ENCODE measurements at regions not wholly inside any gene's neighbourhood (a gene's known extent, or its start where the extent isn't known, plus 50 kb on each side); places are given as distances from the start of the nearest gene placed in this dataset.

DNA sequence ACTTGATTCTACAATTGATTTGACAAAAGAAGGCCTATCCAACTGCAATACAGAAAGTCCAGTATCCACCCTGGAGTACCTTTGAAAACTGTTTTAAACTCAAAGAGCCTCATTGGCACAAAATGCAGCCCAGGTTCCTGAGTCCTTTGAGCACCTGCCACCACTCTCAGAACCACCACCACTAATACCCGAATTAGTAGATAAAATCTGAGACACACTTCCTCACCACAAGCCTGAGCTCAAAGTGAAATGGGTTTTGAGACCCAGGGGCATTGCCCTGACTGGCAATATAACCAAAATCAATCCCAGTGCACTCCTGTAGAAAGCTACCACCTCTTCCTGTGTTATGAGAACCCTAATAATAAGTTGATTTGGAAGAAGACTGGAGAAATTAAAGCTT is 215.7 kb downstream of the CSNK2A3 start:
- no peak overlapping the region for H3K4me3 ChIP-seq (ENCODE audit: low read depth, low read length, poor library complexity, severe bottlenecking)
- intact Hi-C loops (cut with micrococcal nuclease; ENCODE audit: unreplicated experiment), result no loop called here
- H4K20me1 ChIP-seq (ENCODE audit: insufficient read depth, low read length), result no peaks in the 10 kb centered on the region
- H3K27ac ChIP-seq (ENCODE audit: low read depth, low read length, poor library complexity, severe bottlenecking), result no peak overlapping the region
- no peak for DNase-seq (ENCODE audit: low spot score)
- H3K9me2 ChIP-seq (ENCODE audit: insufficient read depth, low read length), result no peaks in the 10 kb centered on the region
- H3K9me3 ChIP-seq (ENCODE audit: low read length), result no peaks in the 10 kb centered on the region
- no peaks in the 10 kb centered on the region for H3K4me1 ChIP-seq (ENCODE audit: insufficient read depth, low read length, poor library complexity, severe bottlenecking)
- H3K36me3 ChIP-seq (ENCODE audit: insufficient read depth, low read length), result no peaks in the 10 kb centered on the region
- ChIA-PET POLR2A (no interaction called here), CTCF (ENCODE audit: unreplicated experiment) (no interaction called here)
- H3K4me2 ChIP-seq (ENCODE audit: low read length), result no peak overlapping the region
- BruUV-seq (replicated peaks), result no TSS peak
- H2AFZ ChIP-seq (ENCODE audit: low read length), result no peak overlapping the region
- no peaks in the 10 kb centered on the region for H3K79me2 ChIP-seq (ENCODE audit: insufficient read depth, low read depth, low read length)
- TF ChIP-seq EZH2phosphoT487 (IDR thresholded peaks at IDR 0.05; ENCODE audit: borderline replicate concordance, low read depth, low read length), result no peak
- TF ChIP-seq, protein P1, sequence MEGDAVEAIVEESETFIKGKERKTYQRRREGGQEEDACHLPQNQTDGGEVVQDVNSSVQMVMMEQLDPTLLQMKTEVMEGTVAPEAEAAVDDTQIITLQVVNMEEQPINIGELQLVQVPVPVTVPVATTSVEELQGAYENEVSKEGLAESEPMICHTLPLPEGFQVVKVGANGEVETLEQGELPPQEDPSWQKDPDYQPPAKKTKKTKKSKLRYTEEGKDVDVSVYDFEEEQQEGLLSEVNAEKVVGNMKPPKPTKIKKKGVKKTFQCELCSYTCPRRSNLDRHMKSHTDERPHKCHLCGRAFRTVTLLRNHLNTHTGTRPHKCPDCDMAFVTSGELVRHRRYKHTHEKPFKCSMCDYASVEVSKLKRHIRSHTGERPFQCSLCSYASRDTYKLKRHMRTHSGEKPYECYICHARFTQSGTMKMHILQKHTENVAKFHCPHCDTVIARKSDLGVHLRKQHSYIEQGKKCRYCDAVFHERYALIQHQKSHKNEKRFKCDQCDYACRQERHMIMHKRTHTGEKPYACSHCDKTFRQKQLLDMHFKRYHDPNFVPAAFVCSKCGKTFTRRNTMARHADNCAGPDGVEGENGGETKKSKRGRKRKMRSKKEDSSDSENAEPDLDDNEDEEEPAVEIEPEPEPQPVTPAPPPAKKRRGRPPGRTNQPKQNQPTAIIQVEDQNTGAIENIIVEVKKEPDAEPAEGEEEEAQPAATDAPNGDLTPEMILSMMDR (conservative IDR thresholded peaks at IDR 0.05; ENCODE audit: low read length), result no peak

DNA sequence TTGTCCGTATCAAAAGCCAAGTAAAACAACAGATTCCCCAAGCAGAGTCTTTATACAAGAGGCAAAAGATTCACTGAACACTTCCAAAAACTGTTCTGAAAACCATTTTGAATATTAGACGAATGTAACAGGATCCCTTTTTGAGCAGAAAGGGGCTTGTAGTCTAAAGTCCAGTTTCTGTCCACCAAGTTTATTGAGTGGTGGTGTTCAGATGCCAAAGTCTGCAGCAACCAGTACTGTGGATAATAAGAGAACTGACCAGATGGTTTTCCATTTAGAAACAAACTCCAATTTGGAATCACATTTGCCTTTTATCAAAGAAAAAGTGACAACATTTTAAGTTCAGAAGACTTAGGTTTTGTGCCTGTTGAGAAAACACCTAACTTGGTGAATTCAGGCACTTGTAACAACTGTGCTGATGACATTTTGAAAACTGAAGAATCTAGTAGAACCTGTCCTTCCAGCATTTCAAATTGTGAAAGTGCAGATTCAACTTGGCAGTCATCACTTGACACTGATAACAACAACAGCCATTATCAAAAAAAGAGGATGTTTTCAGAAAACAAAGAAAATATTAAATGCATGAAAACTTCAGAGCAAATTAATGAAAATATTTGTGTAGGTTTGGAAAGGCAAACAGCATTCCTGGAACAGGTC is 217.1 kb downstream of the CSNK2A3 start:
- no peak for DNase-seq (ENCODE audit: low spot score)
- H3K9me2 ChIP-seq (ENCODE audit: insufficient read depth, low read length), result no peaks in the 10 kb centered on the region
- no peaks in the 10 kb centered on the region for H3K9me3 ChIP-seq (ENCODE audit: low read length)
- no TSS peak for BruUV-seq (replicated peaks)
- no peak overlapping the region for H3K27ac ChIP-seq (ENCODE audit: low read depth, low read length, poor library complexity, severe bottlenecking)
- intact Hi-C loops (cut with micrococcal nuclease; ENCODE audit: unreplicated experiment), result no loop called here
- H3K79me2 ChIP-seq (ENCODE audit: insufficient read depth, low read depth, low read length), result no peaks in the 10 kb centered on the region
- H3K4me3 ChIP-seq (ENCODE audit: low read depth, low read length, poor library complexity, severe bottlenecking), result no peak overlapping the region
- no peaks in the 10 kb centered on the region for H3K36me3 ChIP-seq (ENCODE audit: insufficient read depth, low read length)
- no peak overlapping the region for H3K4me2 ChIP-seq (ENCODE audit: low read length)
- POLR2A ChIA-PET, result no interaction called here
- TF ChIP-seq EZH2phosphoT487 (IDR thresholded peaks at IDR 0.05; ENCODE audit: borderline replicate concordance, low read depth, low read length), result no peak
- TF ChIP-seq, protein P1 (conservative IDR thresholded peaks at IDR 0.05; ENCODE audit: low read length), result no peak
- no peaks in the 10 kb centered on the region for H3K4me1 ChIP-seq (ENCODE audit: insufficient read depth, low read length, poor library complexity, severe bottlenecking)
- no peak overlapping the region for H2AFZ ChIP-seq (ENCODE audit: low read length)
- no peaks in the 10 kb centered on the region for H4K20me1 ChIP-seq (ENCODE audit: insufficient read depth, low read length)
- CTCF ChIA-PET (ENCODE audit: unreplicated experiment), result no interaction called here

DNA sequence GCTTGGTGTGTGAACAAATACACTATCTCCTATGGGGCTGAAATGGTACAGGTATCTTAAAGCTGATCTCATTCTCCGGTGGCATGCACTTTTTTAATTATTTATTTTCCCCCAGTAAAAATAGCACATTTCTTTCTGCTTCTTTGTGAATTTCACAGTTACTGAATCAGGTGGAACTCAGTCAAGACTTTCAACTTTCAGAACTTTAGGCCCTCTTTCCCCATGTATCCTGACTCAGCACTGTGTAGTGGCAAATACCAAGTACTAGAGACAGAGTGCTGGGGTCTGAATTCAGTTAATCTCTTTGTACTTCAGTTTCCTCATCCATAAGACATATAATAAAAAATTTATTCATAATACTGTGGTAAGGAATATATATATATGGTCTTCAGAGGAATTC is 223.9 kb downstream of the CSNK2A3 start:
- H3K9me2 ChIP-seq (ENCODE audit: insufficient read depth, low read length), result no peaks in the 10 kb centered on the region
- H3K27ac ChIP-seq (ENCODE audit: low read depth, low read length, poor library complexity, severe bottlenecking), result no peak overlapping the region
- H2AFZ ChIP-seq (ENCODE audit: low read length), result no peak overlapping the region
- H3K4me2 ChIP-seq (ENCODE audit: low read length), result no peak overlapping the region
- ChIA-PET CTCF (ENCODE audit: unreplicated experiment) (no interaction called here), POLR2A (no interaction called here)
- no peaks in the 10 kb centered on the region for H4K20me1 ChIP-seq (ENCODE audit: insufficient read depth, low read length)
- DNase-seq (ENCODE audit: low spot score), result no peak
- no peaks in the 10 kb centered on the region for H3K36me3 ChIP-seq (ENCODE audit: insufficient read depth, low read length)
- H3K4me1 ChIP-seq (ENCODE audit: insufficient read depth, low read length, poor library complexity, severe bottlenecking), result no peaks in the 10 kb centered on the region
- TF ChIP-seq, protein P1 (conservative IDR thresholded peaks at IDR 0.05; ENCODE audit: low read length), result no peak
- no peak for TF ChIP-seq EZH2phosphoT487 (IDR thresholded peaks at IDR 0.05; ENCODE audit: borderline replicate concordance, low read depth, low read length)
- intact Hi-C loops (cut with micrococcal nuclease; ENCODE audit: unreplicated experiment), result no loop called here
- H3K4me3 ChIP-seq (ENCODE audit: low read depth, low read length, poor library complexity, severe bottlenecking), result no peak overlapping the region
- H3K9me3 ChIP-seq (ENCODE audit: low read length), result no peaks in the 10 kb centered on the region; the same call in 1 of the 2 replicates
- BruUV-seq (replicated peaks), result no TSS peak
- no peaks in the 10 kb centered on the region for H3K79me2 ChIP-seq (ENCODE audit: insufficient read depth, low read depth, low read length)

All from OCI-LY7 (cell line).